ENCODE measurements at regions not wholly inside any gene's neighbourhood (a gene's known extent, or its start where the extent isn't known, plus 50 kb on each side); places are given as distances from the start of the nearest gene placed in this dataset.

DNA sequence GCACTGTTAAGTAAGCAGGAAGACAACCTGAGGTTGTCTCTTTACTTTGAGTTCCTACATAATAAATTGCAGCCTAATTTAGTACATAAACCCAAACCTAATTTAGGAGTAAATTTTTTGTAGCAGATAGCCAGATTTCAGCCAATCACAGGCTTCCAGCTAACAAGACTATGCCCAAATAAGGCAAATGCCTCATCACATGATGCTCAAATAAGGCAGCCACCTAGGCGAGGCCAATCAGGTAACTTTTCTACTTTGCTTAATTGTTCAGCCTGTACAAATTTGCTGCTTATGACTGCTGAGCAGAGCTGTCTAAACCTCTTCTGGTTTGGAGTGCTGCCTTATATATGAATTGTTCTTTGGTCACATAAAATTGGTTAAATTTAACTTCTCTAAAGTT is 1118.7 kb upstream of the TMEM132C start:
- ATAC-seq (ENCODE audit: low read depth): no peak
- TF ChIP-seq, protein P1, sequence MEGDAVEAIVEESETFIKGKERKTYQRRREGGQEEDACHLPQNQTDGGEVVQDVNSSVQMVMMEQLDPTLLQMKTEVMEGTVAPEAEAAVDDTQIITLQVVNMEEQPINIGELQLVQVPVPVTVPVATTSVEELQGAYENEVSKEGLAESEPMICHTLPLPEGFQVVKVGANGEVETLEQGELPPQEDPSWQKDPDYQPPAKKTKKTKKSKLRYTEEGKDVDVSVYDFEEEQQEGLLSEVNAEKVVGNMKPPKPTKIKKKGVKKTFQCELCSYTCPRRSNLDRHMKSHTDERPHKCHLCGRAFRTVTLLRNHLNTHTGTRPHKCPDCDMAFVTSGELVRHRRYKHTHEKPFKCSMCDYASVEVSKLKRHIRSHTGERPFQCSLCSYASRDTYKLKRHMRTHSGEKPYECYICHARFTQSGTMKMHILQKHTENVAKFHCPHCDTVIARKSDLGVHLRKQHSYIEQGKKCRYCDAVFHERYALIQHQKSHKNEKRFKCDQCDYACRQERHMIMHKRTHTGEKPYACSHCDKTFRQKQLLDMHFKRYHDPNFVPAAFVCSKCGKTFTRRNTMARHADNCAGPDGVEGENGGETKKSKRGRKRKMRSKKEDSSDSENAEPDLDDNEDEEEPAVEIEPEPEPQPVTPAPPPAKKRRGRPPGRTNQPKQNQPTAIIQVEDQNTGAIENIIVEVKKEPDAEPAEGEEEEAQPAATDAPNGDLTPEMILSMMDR (IDR thresholded peaks at IDR 0.05): no peak
- TF ChIP-seq EZH2 (IDR thresholded peaks at IDR 0.05; ENCODE audit: borderline replicate concordance, insufficient read depth, low read depth, low read length, poor library complexity, severe bottlenecking): no peak
- no CpG with 5 or more reads among the region's 1 CpG for WGBS (ENCODE audit: insufficient coverage)
- no peak overlapping the region for H3K9ac ChIP-seq (ENCODE audit: low read length)
- ChIA-PET CTCF (no interaction called here), POLR2A (no interaction called here)
- intact Hi-C loops (cut with micrococcal nuclease): no loop called here
- no peaks in the 10 kb centered on the region for H3K27me3 ChIP-seq (replicated peaks in 1 of 4; ENCODE audit: control extremely low read depth in 1 of 4, control insufficient read depth in 3 of 4, insufficient read depth in 4 of 4, low read length in 3 of 4)
- H3K4me1 Mint-ChIP-seq: no peaks in the 10 kb centered on the region
- no peak for DNase-seq
- no peaks in the 10 kb centered on the region for H3K9me3 Mint-ChIP-seq (ENCODE audit: insufficient read depth)
- H2AFZ ChIP-seq (ENCODE audit: insufficient read depth, low read depth, low read length, poor library complexity, severe bottlenecking): no peak overlapping the region
- no peaks in the 10 kb centered on the region for H3K4me1 ChIP-seq (ENCODE audit: control insufficient read depth in 2 of 2, insufficient read depth in 2 of 2, low read length in 2 of 2)
- H3K4me3 ChIP-seq (ENCODE audit: control extremely low read depth in 1 of 5, extremely low read depth in 1 of 5, insufficient read depth in 1 of 5, low read depth in 2 of 5, low read length in 4 of 5): no peak overlapping the region
- H3K79me2 ChIP-seq (ENCODE audit: control insufficient read depth, insufficient read depth, low read length): no peaks in the 10 kb centered on the region
- H3K36me3 ChIP-seq (replicated peaks in 1 of 2; ENCODE audit: control extremely low read depth in 1 of 2, control insufficient read depth in 1 of 2, extremely low read depth in 1 of 2, insufficient read depth in 2 of 2, low read length in 1 of 2): no peaks in the 10 kb centered on the region
- no peak overlapping the region for H3K4me3 Mint-ChIP-seq
- H3K27ac ChIP-seq (ENCODE audit: low read length in 2 of 2): no peak overlapping the region
- no peak overlapping the region for H3K4me2 ChIP-seq (replicated peaks; ENCODE audit: low read depth, low read length, poor library complexity, severe bottlenecking)
- H4K20me1 ChIP-seq (ENCODE audit: control insufficient read depth, insufficient read depth, low read length, poor library complexity, severe bottlenecking): no peaks in the 10 kb centered on the region
- peaks cover 4% of the 10 kb centered on the region for H3K27me3 Mint-ChIP-seq
- peaks cover 0 to 13% (median 0%) of the 10 kb centered on the region in 3 donors for H3K9me3 ChIP-seq (ENCODE audit: control extremely low read depth in 1 of 3, control insufficient read depth in 2 of 3, insufficient read depth in 1 of 3, low read length in 2 of 3)
- no peak overlapping the region for H3K27ac Mint-ChIP-seq

DNA sequence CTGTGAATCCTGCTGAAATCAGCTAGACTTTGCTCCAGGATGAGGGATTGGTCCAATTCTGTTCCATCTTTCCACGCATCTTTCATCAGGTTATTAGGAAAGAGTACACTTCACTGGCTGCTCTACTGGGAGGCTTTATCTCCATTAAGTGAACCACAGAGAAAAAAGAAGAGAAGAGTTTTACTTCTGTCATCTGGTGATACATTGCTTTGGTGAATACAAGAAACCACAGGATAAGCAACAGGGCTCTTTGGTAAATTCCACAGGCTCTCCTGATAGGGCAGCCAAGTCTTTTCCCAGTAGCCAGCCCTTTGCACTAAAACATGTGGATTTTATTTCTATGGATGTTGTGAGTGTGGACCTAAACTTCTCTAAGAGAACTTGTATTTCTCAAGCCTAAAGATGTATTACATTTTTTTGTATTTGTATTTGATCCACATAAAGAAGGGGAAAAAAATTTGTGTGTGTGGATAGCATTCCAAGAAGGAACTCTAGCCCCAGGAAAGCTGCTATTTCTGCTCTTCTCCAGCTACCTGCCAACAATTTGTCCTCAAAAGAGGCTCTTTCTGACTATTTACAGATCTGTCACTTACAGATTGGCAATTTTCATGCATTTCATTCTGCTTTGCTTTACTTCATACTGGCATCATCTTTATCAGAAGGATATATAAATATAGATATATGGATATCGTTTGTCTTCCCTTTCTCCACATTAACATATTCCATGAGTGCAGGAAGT is 1117.6 kb upstream of the TMEM132C start:
- peaks cover 4% of the 10 kb centered on the region for H3K27me3 Mint-ChIP-seq
- Histone ChIP-seq H3K27ac (ENCODE audit: low read length in 2 of 2) (no peak overlapping the region), H3K4me2 (replicated peaks; ENCODE audit: low read depth, low read length, poor library complexity, severe bottlenecking) (no peak overlapping the region), H3K79me2 (ENCODE audit: control insufficient read depth, insufficient read depth, low read length) (no peaks in the 10 kb centered on the region), H3K4me1 (ENCODE audit: control insufficient read depth in 2 of 2, insufficient read depth in 2 of 2, low read length in 2 of 2) (no peaks in the 10 kb centered on the region), H3K4me3 (ENCODE audit: control extremely low read depth in 1 of 5, extremely low read depth in 1 of 5, insufficient read depth in 1 of 5, low read depth in 2 of 5, low read length in 4 of 5) (no peak overlapping the region), H2AFZ (ENCODE audit: insufficient read depth, low read depth, low read length, poor library complexity, severe bottlenecking) (no peak overlapping the region), H3K27me3 (replicated peaks in 1 of 4; ENCODE audit: control extremely low read depth in 1 of 4, control insufficient read depth in 3 of 4, insufficient read depth in 4 of 4, low read length in 3 of 4) (no peaks in the 10 kb centered on the region), H3K9me3 (ENCODE audit: control extremely low read depth in 1 of 3, control insufficient read depth in 2 of 3, insufficient read depth in 1 of 3, low read length in 2 of 3) (peaks cover 0 to 12% (median 0%) of the 10 kb centered on the region in 3 donors), H4K20me1 (ENCODE audit: control insufficient read depth, insufficient read depth, low read length, poor library complexity, severe bottlenecking) (no peaks in the 10 kb centered on the region), H3K36me3 (replicated peaks in 1 of 2; ENCODE audit: control extremely low read depth in 1 of 2, control insufficient read depth in 1 of 2, extremely low read depth in 1 of 2, insufficient read depth in 2 of 2, low read length in 1 of 2) (no peaks in the 10 kb centered on the region), H3K9ac (ENCODE audit: low read length) (no peak overlapping the region)
- no peak for ATAC-seq (ENCODE audit: low read depth)
- TF ChIP-seq, protein P1 (IDR thresholded peaks at IDR 0.05): no peak
- no peak for TF ChIP-seq EZH2 (IDR thresholded peaks at IDR 0.05; ENCODE audit: borderline replicate concordance, insufficient read depth, low read depth, low read length, poor library complexity, severe bottlenecking)
- WGBS (ENCODE audit: insufficient coverage): no CpG with 5 or more reads among the region's 2 CpGs
- no peaks in the 10 kb centered on the region for H3K9me3 Mint-ChIP-seq (ENCODE audit: insufficient read depth)
- intact Hi-C loops (cut with micrococcal nuclease): no loop called here
- H3K4me1 Mint-ChIP-seq: no peaks in the 10 kb centered on the region
- no peak overlapping the region for H3K27ac Mint-ChIP-seq
- ChIA-PET POLR2A (no interaction called here), CTCF (no interaction called here)
- no peak for DNase-seq
- H3K4me3 Mint-ChIP-seq: no peak overlapping the region

Measured in B cell (primary cell).